Glomerular endothelial cell (primary cell): ENCODE measurements at regions not wholly inside any gene's neighbourhood (a gene's known extent, or its start where the extent isn't known, plus 50 kb on each side); places are given as distances from the start of the nearest gene placed in this dataset.
"Not testable (repeated sequence)": the region's sequence is repeated elsewhere in the genome, so short reads cannot be mapped to it uniquely, and the experiment has no call there.

Source experiments
- DNase-seq: peaks from one replicate; pipeline ENCODE4 v3.0.0-alpha.2; 2011; ENCODE audit warnings: low read depth, low spot score; ENCODE audit errors: extremely low read depth

GRCh38 chr14:65153101-65153500 lies 50.8 kb upstream of the MAX start:
- DNase-seq = no peak

DNA sequence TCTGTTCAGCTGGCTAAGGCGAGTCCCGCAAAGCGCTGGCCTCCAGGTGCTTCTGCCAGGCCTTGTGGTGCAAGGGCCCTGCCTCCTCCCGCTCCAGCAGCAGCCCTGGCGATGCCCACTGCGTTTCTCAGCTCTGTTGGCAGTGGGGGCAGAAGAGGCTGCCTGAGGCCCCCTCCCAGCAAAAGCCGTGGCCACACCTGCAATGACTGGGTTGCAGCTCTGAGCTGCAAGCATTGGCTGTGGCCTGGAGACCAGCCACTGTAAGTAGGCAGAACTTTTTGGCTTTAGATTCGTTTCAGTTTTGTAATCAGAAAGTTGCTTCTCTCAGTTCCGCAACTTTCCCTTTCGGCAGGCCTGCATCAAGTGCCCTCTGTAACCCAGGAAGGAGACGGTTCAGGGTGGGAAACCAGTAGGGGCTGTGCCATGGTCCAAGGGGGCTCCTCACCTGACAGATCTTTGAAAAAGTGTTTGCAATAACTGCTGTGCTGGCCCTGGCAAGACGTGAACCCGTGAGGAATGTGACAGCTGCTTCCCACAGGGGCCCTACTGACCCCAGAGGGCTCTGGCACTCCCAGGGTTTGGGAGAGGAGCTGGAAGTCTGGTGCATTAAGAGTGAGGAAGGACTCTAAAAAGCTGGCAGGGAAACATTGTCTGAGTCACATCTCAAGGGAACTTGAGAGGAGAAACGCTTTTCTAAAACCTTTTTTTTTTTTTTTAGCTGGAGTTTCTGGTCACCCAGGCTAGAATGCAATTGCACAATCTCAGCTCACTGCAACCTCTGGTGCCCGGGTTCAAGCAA lies 54.5 kb upstream of the MAX start:
- DNase-seq = no peak

DNA sequence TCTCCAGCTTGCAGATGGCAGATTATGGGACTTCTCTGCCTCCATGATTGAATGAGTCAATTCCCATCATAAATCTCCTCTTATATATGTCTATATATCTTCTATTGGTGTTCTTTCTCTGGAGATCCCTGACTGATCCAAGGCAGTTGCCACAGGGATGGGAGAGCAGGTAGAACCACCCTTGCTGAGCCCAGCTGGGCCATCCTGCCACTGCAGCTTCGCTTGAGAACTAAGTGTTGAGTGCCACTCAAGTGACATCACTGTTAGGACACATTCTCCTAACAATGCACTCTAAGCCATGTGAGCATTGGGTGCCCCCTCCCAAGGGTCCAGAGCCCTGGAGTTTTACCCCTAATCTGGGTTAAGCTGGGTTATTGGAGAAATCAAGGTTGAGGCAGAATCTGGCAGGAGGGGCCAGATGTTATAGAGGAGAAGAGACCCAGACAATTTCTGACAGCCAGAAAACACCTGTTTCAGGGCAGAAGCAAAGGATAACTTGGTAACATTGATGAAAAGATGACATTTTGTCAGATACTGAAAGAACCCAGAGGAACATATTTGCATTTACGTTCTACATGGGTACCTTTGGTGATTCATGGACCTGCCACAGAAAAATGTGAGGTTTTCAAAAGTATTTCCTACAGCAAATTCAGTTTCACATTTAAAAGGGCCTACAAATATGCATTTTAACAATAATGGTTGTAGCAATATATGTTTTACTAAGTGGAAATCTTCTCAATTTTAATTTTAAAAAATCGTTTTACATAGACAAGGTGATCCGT lies 57.2 kb upstream of the MAX start:
- no peak for DNase-seq

DNA sequence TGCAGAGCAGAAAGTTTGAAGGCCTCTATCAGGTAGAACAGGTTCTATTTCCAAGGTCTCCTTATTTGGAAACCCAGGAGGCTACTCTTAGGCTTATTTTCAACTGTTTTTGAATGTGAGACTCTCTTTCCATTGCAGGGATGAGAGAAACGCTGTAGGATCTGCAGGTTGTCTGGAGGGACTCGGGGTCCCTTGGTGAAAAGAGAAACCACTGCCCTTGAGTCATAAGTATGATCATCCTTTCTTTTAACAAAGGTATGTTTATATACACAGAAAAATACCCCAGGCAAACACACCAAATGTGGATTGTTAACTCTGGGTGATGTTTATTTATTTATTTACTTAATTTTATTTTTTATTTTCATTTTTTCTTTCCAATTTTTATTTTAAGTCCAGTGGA lies 57.8 kb upstream of the MAX start:
- no peak for DNase-seq

GRCh38 chr14:65162031-65162430 lies 59.7 kb upstream of the MAX start:
- no peak for DNase-seq

DNA sequence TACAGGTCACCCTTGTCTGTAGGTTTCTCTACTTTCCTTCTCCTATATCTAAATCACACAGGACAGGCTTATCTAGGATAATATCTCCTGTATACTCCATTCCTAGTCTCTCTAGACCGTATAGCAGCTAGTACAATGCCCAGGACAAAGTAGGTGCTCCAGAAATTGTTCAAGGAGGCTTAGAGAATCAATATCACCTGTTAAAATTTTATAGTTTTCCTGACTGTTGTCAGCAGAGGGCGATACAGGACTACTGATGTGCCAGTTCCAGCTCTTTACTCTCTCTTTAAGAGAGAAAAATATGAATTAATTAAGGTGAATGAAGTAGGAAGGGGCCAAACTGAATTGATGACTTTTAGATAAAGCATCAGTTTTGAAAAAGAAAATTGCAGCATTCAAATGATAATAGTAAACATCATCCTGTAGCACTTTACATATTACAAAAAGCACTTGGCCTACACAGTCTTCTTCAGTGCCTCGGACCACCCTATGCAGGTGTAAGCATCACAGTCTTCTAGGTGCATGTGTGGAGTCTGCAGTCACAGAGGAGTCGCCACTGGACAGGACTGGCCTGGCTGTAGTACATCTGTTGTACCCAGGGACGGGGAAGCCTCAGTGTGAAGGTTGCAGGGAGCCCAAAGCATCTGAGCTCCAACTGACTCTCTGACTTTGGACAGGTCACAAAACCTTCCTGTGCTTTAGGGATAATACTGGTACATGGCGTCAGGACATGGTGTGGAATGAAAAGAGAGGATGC lies 61.9 kb upstream of the MAX start:
- peak; percentile 41 for DNase-seq

- no peak for DNase-seq
These were observed 62.5 kb upstream of the MAX start for GRCh38 chr14:65164825-65165135.

DNA sequence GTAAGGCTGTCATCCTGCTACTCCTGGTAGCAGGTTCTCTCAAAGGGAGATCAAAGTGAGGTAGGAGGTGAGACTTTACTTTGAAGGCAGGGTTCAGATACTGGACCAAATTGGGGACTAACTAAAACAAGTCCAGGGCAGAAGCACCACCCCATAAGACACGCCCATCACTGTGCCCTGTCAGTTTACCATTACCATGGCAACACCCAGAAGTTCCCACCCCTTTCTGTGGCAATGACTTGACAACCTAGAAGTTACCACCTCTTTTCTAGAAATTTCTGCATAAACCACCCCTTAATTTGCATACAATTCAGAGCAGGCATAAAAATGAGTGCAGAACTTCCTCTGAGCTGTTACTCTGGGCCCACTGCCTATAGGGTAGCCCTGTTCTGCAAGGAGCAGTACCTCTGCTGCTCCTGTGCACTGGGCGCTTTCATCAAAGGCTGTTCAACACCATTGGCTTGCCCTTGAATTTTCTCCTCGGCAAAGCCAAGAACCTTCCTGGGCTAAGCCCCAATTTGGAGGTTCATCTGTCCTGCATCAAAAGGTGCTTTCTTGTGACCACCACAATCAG lies 64.8 kb upstream of the MAX start:
- no peak for DNase-seq

- DNase-seq = no peak
These were observed 66.5 kb upstream of the MAX start for GRCh38 chr14:65168840-65169239.

DNA sequence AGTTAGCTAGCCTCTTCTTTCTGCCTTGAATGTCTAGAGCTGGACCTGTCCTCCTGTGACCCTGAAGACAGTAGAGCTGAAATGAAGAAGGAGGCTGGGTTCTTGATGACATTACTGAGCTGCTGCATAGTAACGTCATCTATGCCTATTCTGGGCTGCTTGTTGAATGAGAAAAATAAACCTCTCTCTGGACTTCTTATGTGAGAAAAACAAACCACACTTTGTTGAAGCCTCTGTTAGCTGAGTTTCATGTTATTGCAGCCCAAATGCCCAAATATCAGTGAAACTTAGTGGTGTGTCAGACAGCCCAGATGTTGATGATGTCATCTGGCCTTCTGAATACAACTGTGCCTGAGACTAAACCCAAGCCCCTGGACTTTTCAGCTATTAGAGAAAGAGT lies 67.0 kb upstream of the MAX start:
- no peak for DNase-seq

DNA sequence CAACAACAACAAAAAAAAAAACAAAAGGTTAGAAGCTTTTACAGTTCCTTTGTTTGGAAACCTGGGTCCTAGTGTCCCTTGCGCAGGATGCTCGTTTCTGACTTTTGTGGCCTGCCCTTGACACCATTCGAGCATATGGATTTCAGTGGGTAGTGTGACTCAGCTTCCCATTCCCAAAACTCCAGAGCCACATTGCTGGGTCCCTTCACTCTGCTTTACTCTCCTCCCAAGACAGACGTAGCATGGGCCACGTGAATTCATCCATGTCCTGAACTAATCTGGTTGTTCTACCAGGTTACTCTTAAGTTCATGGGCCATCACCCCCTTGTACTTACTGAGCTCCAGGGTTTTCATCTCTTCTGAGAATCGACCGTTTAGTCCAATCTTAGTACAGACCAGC lies 68.0 kb upstream of the MAX start:
- no peak for DNase-seq

DNA sequence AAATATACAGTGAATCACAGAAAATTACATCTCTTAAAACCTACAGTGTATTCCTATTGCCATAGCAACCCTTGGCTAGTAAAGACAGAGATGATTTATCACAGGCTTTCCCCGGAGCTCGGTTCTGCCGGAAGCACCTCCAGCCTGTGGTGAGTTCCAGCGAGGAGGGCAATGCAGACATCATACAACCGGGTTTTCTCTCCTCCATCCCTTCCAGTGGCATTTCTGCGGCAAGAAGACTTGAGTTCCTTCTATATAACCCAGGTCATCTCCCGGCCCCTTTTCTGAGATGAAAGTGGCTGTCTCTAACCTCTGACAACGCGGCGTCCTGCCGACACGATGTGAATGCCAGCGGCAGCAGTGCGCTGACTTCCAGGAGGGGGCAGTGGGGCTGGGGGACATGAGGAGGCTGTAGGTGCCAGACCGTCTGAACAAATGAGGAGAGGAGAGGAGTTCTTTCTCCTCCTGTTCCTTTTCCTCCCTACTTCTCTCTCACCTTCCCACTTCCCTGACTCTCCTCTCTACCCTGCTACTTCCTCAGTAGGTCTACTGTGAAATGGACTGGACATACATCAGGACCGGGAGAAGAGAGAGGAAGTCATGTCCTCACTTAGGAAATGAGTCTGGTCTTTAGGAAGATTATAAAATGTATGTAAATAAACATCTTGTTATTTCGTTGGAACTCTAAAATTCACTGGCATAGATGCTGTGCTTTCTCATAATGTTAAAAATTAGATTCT lies 68.6 kb upstream of the MAX start:
- DNase-seq = peak; percentile 41

DNA sequence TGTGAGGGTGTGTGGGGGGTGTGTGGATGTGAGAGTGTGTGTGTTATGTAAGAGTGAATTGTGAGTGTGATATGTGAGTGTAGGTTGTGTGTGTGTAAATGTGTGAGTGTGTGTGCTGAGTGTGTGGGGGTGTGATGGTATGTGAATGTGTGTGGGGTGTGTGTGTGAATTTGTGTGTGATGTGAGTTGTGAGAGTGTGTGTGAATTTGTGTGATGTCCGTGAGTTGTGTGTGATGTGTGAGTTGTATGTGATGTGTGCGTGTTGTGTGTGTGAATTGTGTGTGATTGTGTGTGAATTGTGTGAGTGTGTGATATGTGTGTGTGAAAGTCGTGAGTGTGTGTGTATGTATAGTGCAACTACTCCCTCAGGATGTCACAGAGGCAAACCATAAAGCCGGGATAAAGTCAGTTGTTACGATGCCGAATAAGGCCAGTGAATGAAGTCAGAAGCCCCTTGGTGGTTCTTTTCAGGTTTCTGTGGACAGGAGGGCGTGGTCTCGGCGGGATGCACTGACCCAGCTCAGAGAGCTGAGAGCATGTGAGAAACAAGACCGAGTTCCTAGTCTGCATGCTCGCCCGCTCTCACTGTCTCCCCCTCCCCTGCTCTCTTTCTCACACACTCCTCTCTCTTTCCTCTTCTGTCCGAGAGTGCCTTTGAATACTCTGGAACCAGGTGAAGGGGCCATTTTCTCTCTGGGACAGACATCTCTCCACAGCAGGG lies 71.8 kb upstream of the MAX start:
- no peak for DNase-seq

GRCh38 chr14:65174783-65175182 lies 72.5 kb upstream of the MAX start:
- no peak for DNase-seq

- DNase-seq = no peak
These were observed 75.2 kb upstream of the MAX start for GRCh38 chr14:65177551-65177950.

DNA sequence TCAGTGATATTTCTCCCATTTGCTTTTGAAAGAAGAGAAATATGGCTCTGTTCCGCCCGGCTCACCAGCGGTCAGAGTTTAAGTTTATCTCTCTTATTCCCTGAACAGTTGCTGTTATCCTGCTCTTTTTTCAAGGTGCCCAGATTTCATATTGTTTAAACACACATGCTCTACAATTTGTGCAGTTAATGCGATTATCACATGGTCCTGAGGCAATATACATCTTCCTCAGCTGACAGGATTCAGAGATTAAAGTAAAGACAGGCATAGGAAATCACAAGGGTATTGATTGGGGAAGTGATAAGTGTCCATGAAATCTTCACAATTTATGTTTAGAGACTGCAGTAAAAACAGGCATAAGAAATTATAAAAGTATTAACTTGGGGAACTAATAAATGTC lies 76.9 kb upstream of the MAX start:
- not testable (repeated sequence) for DNase-seq

- DNase-seq = no peak
These were observed 77.8 kb upstream of the MAX start for GRCh38 chr14:65179918-65180724.

DNA sequence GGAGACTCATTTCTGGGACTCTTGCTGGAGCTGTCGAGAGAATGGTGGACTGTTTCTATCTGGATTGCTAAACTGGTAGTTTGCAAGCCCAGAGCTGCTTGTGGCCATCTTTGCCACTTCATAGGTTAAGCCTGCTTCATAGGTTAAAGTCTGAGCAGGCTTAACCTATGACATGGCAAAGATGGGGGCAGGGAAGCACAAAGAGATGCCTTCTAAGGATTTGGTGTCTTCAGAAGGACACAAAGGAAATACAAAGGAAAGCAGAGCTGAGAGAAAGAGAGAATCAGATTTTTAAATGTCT lies 78.4 kb upstream of the MAX start:
- no peak for DNase-seq

DNA sequence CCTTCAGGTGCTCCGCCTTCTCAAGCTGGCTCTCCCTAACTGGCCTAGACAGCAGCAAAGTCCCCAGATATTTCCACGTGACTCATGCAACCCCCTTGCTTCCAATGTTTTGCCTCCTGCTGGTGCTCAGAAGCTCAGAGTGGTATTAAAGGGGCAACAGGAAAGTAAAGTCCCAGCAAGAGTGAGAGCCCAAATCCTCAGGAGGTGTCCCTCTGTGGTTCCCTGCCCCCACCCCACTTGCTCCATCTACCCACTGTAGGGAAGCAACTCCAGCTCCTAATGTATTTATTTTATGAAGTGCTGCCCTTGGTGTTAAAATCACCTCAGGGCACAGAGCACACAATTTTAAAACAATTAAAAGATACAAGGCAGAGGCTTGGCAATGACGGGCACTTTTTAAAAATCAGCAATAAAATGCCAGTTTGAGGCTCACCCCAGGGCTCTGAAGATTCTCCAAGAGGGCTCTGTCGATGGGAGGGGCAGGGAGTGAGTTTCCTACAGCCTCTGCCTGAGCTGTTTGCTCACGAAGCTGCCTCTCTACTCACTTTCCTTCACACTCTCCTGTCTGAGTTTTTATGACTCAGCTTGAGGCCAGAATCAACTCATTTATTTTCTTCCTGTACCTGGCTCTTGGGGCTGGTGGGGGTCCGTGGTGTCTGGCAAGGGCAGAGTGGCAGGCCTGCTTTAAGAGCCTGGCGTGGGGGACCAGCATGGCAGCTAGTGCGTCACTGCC lies 81.9 kb upstream of the MAX start:
- no peak for DNase-seq
